Testis (tissue), 2 donors: ENCODE measurements at regions not wholly inside any gene's neighbourhood (a gene's known extent, or its start where the extent isn't known, plus 50 kb on each side); places are given as distances from the start of the nearest gene placed in this dataset.

Experiments used
- DNase-seq: peaks from one replicate; pipeline ENCODE4 v3.0.0-alpha.2; 2019
- H3K27ac ChIP-seq, 2 donors: fragments of 200-600 bp; sonication (generic); one replicate each; pipeline ENCODE4 v1.5.1; 2019
- H3K27me3 ChIP-seq: fragments of 200-600 bp; sonication (generic); one replicate; pipeline ENCODE4 v1.5.1; 2019
- H3K36me3 ChIP-seq: fragments of 200-600 bp; sonication (generic); one replicate; pipeline ENCODE4 v1.5.1; 2017; ENCODE audit warnings: low read depth; ENCODE audit errors: missing control alignments
- H3K4me1 ChIP-seq: fragments of 200-600 bp; sonication (generic); one replicate; pipeline ENCODE4 v1.5.1; 2019
- H3K4me3 ChIP-seq, 2 donors: fragments of 200-600 bp; sonication (generic); one replicate each; pipeline ENCODE4 v1.5.1; 2017 to 2019
- H3K9me3 ChIP-seq: fragments of 200-600 bp; sonication (generic); one replicate; pipeline ENCODE4 v1.5.1; 2017
- POLR2A ChIP-seq: fragments of 450-650 bp; IDR thresholded peaks from one replicate; pipeline ENCODE4 v1.6.1; 2017; ENCODE audit warnings: antibody characterized with exemption, mild to moderate bottlenecking, moderate library complexity
- WGBS, 2 donors: methylation state at CpG; one replicate each; pipeline ENCODE4 v1.1.5; 2018; 5-methylcytosine and 5-hydroxymethylcytosine counted together
- intact Hi-C: fragments of 100-400 bp; cut with DNase I; formaldehyde crosslinking; loops from one replicate; pipeline ENCODE4 v1.15.1; 2023; ENCODE audit warnings: low total_unique reads
- small RNA-seq, 2 donors: library from RNA; depleted of rRNA; stranded (forward); fragments of <200 nt; gene quantifications; one replicate each; pipeline ENCODE3, GENCODE V24; 2016
- TF ChIP-seq, protein P1 (sequence below), 3 experiments: fragments of 450-650 bp in 2 of 3; fragments of 200-600 bp in 1 of 3; sonication (generic) in 1 of 3; IDR thresholded peaks; one replicate each; pipeline ENCODE4 v1.5.1; 2016 to 2019; ENCODE audit warnings: antibody characterized with exemption in 3 of 3, mild to moderate bottlenecking in 2 of 3, moderate library complexity in 1 of 3

DNA sequence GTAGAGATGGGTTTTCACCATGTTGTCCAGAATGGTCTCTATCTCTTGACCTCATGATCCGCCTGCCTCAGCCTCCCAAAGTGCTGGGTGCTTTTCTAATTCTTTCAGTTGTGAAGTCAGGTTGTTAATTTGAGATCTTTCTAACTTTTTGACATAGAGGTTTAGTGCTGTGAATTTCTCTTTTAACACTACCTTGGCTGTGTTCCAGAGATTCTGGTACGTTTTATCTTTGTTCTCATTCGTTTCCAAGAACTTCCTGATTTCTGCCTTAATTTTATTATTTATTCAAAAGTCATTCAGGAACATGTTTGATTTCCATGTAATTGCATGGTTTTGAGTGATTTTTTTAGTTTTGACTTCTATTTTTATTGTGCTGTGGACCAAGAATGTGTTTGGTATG lies 63.5 kb upstream of the CCDC54 start:
- TF ChIP-seq POLR2A = no peak
- TF ChIP-seq, protein P1, sequence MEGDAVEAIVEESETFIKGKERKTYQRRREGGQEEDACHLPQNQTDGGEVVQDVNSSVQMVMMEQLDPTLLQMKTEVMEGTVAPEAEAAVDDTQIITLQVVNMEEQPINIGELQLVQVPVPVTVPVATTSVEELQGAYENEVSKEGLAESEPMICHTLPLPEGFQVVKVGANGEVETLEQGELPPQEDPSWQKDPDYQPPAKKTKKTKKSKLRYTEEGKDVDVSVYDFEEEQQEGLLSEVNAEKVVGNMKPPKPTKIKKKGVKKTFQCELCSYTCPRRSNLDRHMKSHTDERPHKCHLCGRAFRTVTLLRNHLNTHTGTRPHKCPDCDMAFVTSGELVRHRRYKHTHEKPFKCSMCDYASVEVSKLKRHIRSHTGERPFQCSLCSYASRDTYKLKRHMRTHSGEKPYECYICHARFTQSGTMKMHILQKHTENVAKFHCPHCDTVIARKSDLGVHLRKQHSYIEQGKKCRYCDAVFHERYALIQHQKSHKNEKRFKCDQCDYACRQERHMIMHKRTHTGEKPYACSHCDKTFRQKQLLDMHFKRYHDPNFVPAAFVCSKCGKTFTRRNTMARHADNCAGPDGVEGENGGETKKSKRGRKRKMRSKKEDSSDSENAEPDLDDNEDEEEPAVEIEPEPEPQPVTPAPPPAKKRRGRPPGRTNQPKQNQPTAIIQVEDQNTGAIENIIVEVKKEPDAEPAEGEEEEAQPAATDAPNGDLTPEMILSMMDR (IDR thresholded peaks at IDR 0.05) = no peak
- Histone ChIP-seq H3K36me3 (no peaks in the 10 kb centered on the region), H3K9me3 (no peaks in the 10 kb centered on the region), H3K27ac (no peak overlapping the region), H3K27me3 (no peaks in the 10 kb centered on the region), H3K4me1 (no peaks in the 10 kb centered on the region), H3K4me3 (no peak overlapping the region)
- intact Hi-C loops = no loop called here
- WGBS, 2 donors = 44 to 59% methylated on average over 3 of the region's 3 CpGs
- DNase-seq = no peak

DNA sequence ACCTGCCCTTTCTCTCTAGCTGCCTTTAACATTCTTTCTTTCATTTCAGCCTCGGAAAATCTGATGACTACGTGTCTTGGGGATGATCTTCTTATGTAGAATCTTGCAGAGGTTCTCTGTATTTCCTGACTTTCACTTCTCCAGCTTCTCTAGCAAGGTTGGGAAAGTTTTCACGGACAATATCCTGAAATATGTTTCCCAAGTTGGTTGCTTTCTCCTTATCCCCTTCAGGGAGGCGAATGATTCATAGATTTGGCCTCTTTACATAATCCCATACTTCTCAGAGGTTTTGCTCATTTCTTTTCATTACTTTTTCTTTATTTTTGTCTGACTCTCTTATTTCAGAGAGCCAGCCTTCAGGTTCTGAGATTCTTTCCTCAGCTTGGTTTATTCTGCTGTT lies 62.1 kb upstream of the CCDC54 start:
- Histone ChIP-seq H3K27ac (no peak overlapping the region), H3K36me3 (no peaks in the 10 kb centered on the region), H3K4me1 (no peaks in the 10 kb centered on the region), H3K4me3 (no peak overlapping the region), H3K9me3 (no peaks in the 10 kb centered on the region), H3K27me3 (no peaks in the 10 kb centered on the region)
- TF ChIP-seq POLR2A = no peak
- TF ChIP-seq, protein P1 (IDR thresholded peaks at IDR 0.05) = no peak
- intact Hi-C loops = no loop called here
- no peak for DNase-seq
- WGBS, 2 donors = 67 to 99% methylated on average over 4 of the region's 4 CpGs

DNA sequence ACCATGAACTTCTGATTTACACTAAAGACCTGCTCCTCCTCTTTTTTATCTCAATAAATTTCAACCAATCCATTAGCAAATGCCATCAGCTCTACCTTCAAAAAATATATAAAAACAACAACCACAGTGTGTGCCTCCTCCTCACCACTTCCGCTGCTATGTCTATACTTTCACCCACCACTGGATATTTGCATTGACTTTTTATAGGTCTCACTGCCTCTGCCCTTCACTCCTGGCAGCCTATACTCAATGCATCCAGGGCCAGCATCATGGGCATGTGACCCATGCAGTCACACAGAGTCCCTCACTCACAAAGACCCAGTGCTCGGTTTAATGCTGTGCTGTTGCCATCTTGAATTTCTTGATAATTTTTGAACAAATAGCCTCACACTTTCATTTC lies 53.5 kb upstream of the CCDC54 start:
- intact Hi-C loops = no loop called here
- TF ChIP-seq, protein P1 (IDR thresholded peaks at IDR 0.05) = no peak
- no peak for TF ChIP-seq POLR2A
- H3K36me3 ChIP-seq = no peaks in the 10 kb centered on the region
- no peaks in the 10 kb centered on the region for H3K4me1 ChIP-seq
- 93 to 96% methylated on average over 2 of the region's 2 CpGs for WGBS, 2 donors
- H3K27ac ChIP-seq = no peak overlapping the region
- H3K27me3 ChIP-seq = no peaks in the 10 kb centered on the region
- no peak for DNase-seq
- H3K4me3 ChIP-seq = no peak overlapping the region
- H3K9me3 ChIP-seq = no peaks in the 10 kb centered on the region

DNA sequence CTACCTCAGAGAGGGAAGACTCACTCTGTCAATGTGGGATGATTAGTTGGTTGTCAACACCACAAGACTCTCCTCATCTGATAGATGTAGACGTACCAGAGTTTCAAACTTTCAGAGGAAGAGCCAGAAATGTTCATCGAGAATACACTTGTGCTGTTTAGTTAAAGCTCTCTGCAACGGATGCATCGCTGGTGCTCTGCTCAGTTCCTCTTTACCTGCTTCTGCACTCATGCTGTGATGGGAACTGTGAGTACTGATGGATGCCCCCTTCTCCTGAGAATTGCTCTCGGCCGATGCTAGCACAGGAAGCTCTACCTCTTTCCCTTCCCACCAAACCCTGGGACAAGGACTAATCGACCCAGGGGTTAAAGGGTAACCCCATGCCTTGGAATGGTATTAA lies 51.8 kb upstream of the CCDC54 start:
- TF ChIP-seq, protein P1 (IDR thresholded peaks at IDR 0.05) = no peak
- no peak for TF ChIP-seq POLR2A
- no peaks in the 10 kb centered on the region for H3K36me3 ChIP-seq
- H3K4me3 ChIP-seq = no peak overlapping the region
- no peaks in the 10 kb centered on the region for H3K27me3 ChIP-seq
- WGBS, 2 donors = 78 to 87% methylated on average over 7 of the region's 7 CpGs
- intact Hi-C loops = no loop called here
- H3K4me1 ChIP-seq = no peaks in the 10 kb centered on the region
- no peaks in the 10 kb centered on the region for H3K9me3 ChIP-seq
- DNase-seq = no peak
- H3K27ac ChIP-seq = no peak overlapping the region

Small RNA genes in the stretch of these regions (small RNA-seq; reads per million reads assigned to genes)
- gene MTCO1P35 (0 reads per million in 2 donors), gene MTND6P6 (0 reads per million in 2 donors), gene RF00019 (0 reads per million in 2 donors), gene RNU6-1308P (0 reads per million in 2 donors)
